HG02798 (cell line): ENCODE measurements at regions not wholly inside any gene's neighbourhood (a gene's known extent, or its start where the extent isn't known, plus 50 kb on each side); places are given as distances from the start of the nearest gene placed in this dataset.
"Not testable (repeated sequence)": the region's sequence is repeated elsewhere in the genome, so short reads cannot be mapped to it uniquely, and the experiment has no call there.

Experiments used
- ATAC-seq: cut with Tn5 transposase; IDR thresholded peaks from one replicate; pipeline ENCODE4 v1.9.1; 2021; ENCODE audit warnings: mild to moderate bottlenecking; ENCODE audit not compliant: unreplicated experiment, poor library complexity

- no peak for ATAC-seq
These were observed 422.1 kb downstream of the RPS29 start for GRCh38 chr14:49164074-49164473.

GRCh38 chr14:49160983-49161382, 425.2 kb downstream of the RPS29 start:
- no peak for ATAC-seq

- no peak for ATAC-seq
These were observed 427.1 kb downstream of the RPS29 start for GRCh38 chr14:49159081-49159480.

GRCh38 chr14:49139593-49139992, 446.6 kb downstream of the RPS29 start:
- no peak for ATAC-seq

- ATAC-seq = no peak
These were observed 451.2 kb downstream of the RPS29 start for GRCh38 chr14:49134940-49135339.

GRCh38 chr14:49121246-49121645, 464.9 kb downstream of the RPS29 start:
- ATAC-seq = no peak

GRCh38 chr14:49114161-49114893, 471.9 kb downstream of the RPS29 start:
- ATAC-seq = no peak

- no peak for ATAC-seq
These were observed 479.2 kb downstream of the RPS29 start for GRCh38 chr14:49106741-49107667.

- no peak for ATAC-seq
These were observed 480.2 kb downstream of the RPS29 start for GRCh38 chr14:49105956-49106355.

GRCh38 chr14:49105512-49105911, 480.7 kb downstream of the RPS29 start:
- ATAC-seq = no peak

GRCh38 chr14:49092345-49092744, 493.8 kb downstream of the RPS29 start:
- no peak for ATAC-seq

GRCh38 chr14:49089107-49089506, 497.1 kb downstream of the RPS29 start:
- ATAC-seq = no peak

GRCh38 chr14:49073292-49073691, 512.9 kb downstream of the RPS29 start:
- ATAC-seq = not testable (repeated sequence)

- no peak for ATAC-seq
These were observed 527.7 kb downstream of the RPS29 start for GRCh38 chr14:49058511-49058910.

- no peak for ATAC-seq
These were observed 528.2 kb downstream of the RPS29 start for GRCh38 chr14:49057838-49058510.

GRCh38 chr14:49056021-49056420, 530.2 kb downstream of the RPS29 start:
- no peak for ATAC-seq

GRCh38 chr14:49052521-49052920, 533.7 kb downstream of the RPS29 start:
- no peak for ATAC-seq

- ATAC-seq = no peak
These were observed 534.7 kb downstream of the RPS29 start for GRCh38 chr14:49051328-49052060.

GRCh38 chr14:49050822-49051221, 535.4 kb downstream of the RPS29 start:
- ATAC-seq = no peak

- no peak for ATAC-seq
These were observed 536.5 kb downstream of the RPS29 start for GRCh38 chr14:49049711-49050110.
